HG02840 (cell line): ENCODE measurements at regions not wholly inside any gene's neighbourhood (a gene's known extent, or its start where the extent isn't known, plus 50 kb on each side); places are given as distances from the start of the nearest gene placed in this dataset.

Experiments used
- ATAC-seq: cut with Tn5 transposase; IDR thresholded peaks from one replicate; pipeline ENCODE4 v1.9.1; 2021; ENCODE audit warnings: mild to moderate bottlenecking, moderate library complexity, moderate number of reproducible peaks; ENCODE audit not compliant: unreplicated experiment, low FRiP score

- ATAC-seq, result no peak
Measured at GRCh38 chr5:169367861-169368260, 66.9 kb upstream of the SLIT3 start.

- no peak for ATAC-seq
Measured at GRCh38 chr5:169357291-169357690, 56.4 kb upstream of the SLIT3 start.

GRCh38 chr5:169356811-169357210 lies 55.9 kb upstream of the SLIT3 start:
- no peak for ATAC-seq

- no peak for ATAC-seq
Measured at GRCh38 chr5:169356181-169356580, 55.2 kb upstream of the SLIT3 start.

GRCh38 chr5:169354921-169355320 lies 54.0 kb upstream of the SLIT3 start:
- ATAC-seq, result no peak

- no peak for ATAC-seq
Measured at GRCh38 chr5:169354263-169354662, 53.3 kb upstream of the SLIT3 start.

GRCh38 chr5:169352901-169353300 lies 52.0 kb upstream of the SLIT3 start:
- no peak for ATAC-seq

- ATAC-seq, result no peak
Measured at GRCh38 chr5:169351721-169352120, 50.8 kb upstream of the SLIT3 start.

GRCh38 chr5:169350759-169351240 lies 49.9 kb upstream of the SLIT3 start:
- no peak for ATAC-seq
